ENCODE measurements at regions not wholly inside any gene's neighbourhood (a gene's known extent, or its start where the extent isn't known, plus 50 kb on each side); places are given as distances from the start of the nearest gene placed in this dataset.

- TF ChIP-seq TEAD1 (CRISPR knock-in tag; IDR thresholded peaks at IDR 0.05): no peak
- no peak for TF ChIP-seq ZNF316 (IDR thresholded peaks at IDR 0.05)
- no peak for TF ChIP-seq ZBTB12 (CRISPR knock-in tag; IDR thresholded peaks at IDR 0.05)
- no peak for TF ChIP-seq ZNF75A (CRISPR knock-in tag; IDR thresholded peaks at IDR 0.05)
- TF ChIP-seq ZBTB26 (CRISPR knock-in tag; IDR thresholded peaks at IDR 0.05): no peak
- TF ChIP-seq MCM2 (IDR thresholded peaks at IDR 0.05; ENCODE audit: low read depth): no peak
Measured at GRCh38 chr19:30240904-30241695, 131.1 kb upstream of the ZNF536 start (continued).

- Histone ChIP-seq H3K27me3 (ENCODE audit: control insufficient read depth in 2 of 2, insufficient read depth in 2 of 2, low read length in 2 of 2) (peaks cover 0 to 17% of the 10 kb centered on the region in 2 experiments; a peak in 1 of 5 replicates), H3K79me2 (ENCODE audit: control insufficient read depth, insufficient read depth, low read length) (no peaks in the 10 kb centered on the region), H2AFZ (ENCODE audit: low read depth, low read length) (no peak overlapping the region), H3K27ac (ENCODE audit: extremely low read depth, low read depth, low read length) (no peak overlapping the region), H4K20me1 (replicated peaks; ENCODE audit: control insufficient read depth, insufficient read depth, low read length) (no peaks in the 10 kb centered on the region; the same call in 1 of the 2 replicates), H3K9me1 (ENCODE audit: control insufficient read depth, insufficient read depth, low read length) (no peaks in the 10 kb centered on the region), H3K9me3 (replicated peaks; ENCODE audit: control insufficient read depth, insufficient read depth, low read depth, low read length) (no peaks in the 10 kb centered on the region), H3K36me3 (ENCODE audit: control insufficient read depth, insufficient read depth, low read length) (no peaks in the 10 kb centered on the region), H3K4me2 (ENCODE audit: insufficient read depth, low read length) (no peak overlapping the region), H3K4me1 (replicated peaks in 1 of 2; ENCODE audit: control insufficient read depth in 2 of 2, insufficient read depth in 2 of 2, low read length in 2 of 2) (no peaks in the 10 kb centered on the region), H3K4me3 (no peak overlapping the region), H3K9ac (ENCODE audit: insufficient read depth in 1 of 2, low read depth in 2 of 2, low read length in 2 of 2) (no peak overlapping the region)
- no TSS peak for BruUV-seq (replicated peaks)
- POLR2A ChIA-PET: no interaction called here
- DNase-seq (ENCODE audit: extremely low read depth in 1 of 4, low spot score in 3 of 4) (no peak), FAIRE-seq (no peak), ATAC-seq (no peak)
- intact Hi-C loops (cut with micrococcal nuclease) (no loop called here), in situ Hi-C loops (cut with MboI) (no loop called here)
- CTCF ChIA-PET (ENCODE audit: low intra/inter-chr PET ratio): no interaction called here
- WGBS (ENCODE audit: insufficient coverage, low coverage, missing lambda C conversion rate): 2% methylated on average over 4 of the region's 4 CpGs
- TF ChIP-seq TCF3 (CRISPR knock-in tag; IDR thresholded peaks at IDR 0.05) (no peak), NR2C2 (CRISPR knock-in tag; IDR thresholded peaks at IDR 0.05) (no peak), NR2C2 (tag; IDR thresholded peaks at IDR 0.05) (no peak), DNMT1 (IDR thresholded peaks at IDR 0.05) (no peak), ID3 (CRISPR knock-in tag; IDR thresholded peaks at IDR 0.05) (no peak), ID3 (tag; IDR thresholded peaks at IDR 0.05) (no peak), HNRNPL (IDR thresholded peaks at IDR 0.05; ENCODE audit: low read depth, low read length) (no peak), ZNF24 (IDR thresholded peaks at IDR 0.05) (no peak)
- TF ChIP-seq, protein P1, sequence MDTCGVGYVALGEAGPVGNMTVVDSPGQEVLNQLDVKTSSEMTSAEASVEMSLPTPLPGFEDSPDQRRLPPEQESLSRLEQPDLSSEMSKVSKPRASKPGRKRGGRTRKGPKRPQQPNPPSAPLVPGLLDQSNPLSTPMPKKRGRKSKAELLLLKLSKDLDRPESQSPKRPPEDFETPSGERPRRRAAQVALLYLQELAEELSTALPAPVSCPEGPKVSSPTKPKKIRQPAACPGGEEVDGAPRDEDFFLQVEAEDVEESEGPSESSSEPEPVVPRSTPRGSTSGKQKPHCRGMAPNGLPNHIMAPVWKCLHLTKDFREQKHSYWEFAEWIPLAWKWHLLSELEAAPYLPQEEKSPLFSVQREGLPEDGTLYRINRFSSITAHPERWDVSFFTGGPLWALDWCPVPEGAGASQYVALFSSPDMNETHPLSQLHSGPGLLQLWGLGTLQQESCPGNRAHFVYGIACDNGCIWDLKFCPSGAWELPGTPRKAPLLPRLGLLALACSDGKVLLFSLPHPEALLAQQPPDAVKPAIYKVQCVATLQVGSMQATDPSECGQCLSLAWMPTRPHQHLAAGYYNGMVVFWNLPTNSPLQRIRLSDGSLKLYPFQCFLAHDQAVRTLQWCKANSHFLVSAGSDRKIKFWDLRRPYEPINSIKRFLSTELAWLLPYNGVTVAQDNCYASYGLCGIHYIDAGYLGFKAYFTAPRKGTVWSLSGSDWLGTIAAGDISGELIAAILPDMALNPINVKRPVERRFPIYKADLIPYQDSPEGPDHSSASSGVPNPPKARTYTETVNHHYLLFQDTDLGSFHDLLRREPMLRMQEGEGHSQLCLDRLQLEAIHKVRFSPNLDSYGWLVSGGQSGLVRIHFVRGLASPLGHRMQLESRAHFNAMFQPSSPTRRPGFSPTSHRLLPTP (IDR thresholded peaks at IDR 0.05; ENCODE audit: borderline replicate concordance, extremely low read depth, insufficient read length): no peak
Measured at GRCh38 chr19:30244533-30244932, 127.7 kb upstream of the ZNF536 start.

Data from K562 (cell line).